LHCN-M2 (cell line): ENCODE measurements at regions not wholly inside any gene's neighbourhood (a gene's known extent, or its start where the extent isn't known, plus 50 kb on each side); places are given as distances from the start of the nearest gene placed in this dataset.

ENCODE experiments used
- DNase-seq: peaks from one replicate; pipeline ENCODE4 v3.0.0-alpha.2; 2012; ENCODE audit warnings: low read depth

GRCh38 chr3:118396491-118396890 is 638.2 kb downstream of the IGSF11 start:
- DNase-seq: no peak

- DNase-seq: no peak
Observed at GRCh38 chr3:118400086-118400485, 634.6 kb downstream of the IGSF11 start.

- no peak for DNase-seq
Observed at GRCh38 chr3:118400886-118401285, 633.8 kb downstream of the IGSF11 start.

- DNase-seq: no peak
Observed at GRCh38 chr3:118401887-118402286, 632.8 kb downstream of the IGSF11 start.

GRCh38 chr3:118402971-118403370 is 631.7 kb downstream of the IGSF11 start:
- no peak for DNase-seq

GRCh38 chr3:118406562-118406961 is 628.1 kb downstream of the IGSF11 start:
- no peak for DNase-seq

- no peak for DNase-seq
Observed at GRCh38 chr3:118408431-118408830, 626.2 kb downstream of the IGSF11 start.

- DNase-seq: no peak
Observed at GRCh38 chr3:118412503-118412902, 622.1 kb downstream of the IGSF11 start.

- DNase-seq: no peak
Observed at GRCh38 chr3:118425272-118425837, 609.3 kb downstream of the IGSF11 start.

- no peak for DNase-seq
Observed at GRCh38 chr3:118433825-118434224, 600.8 kb downstream of the IGSF11 start.

GRCh38 chr3:118435851-118436350 is 598.7 kb downstream of the IGSF11 start:
- DNase-seq: no peak

- DNase-seq: no peak
Observed at GRCh38 chr3:118436697-118437262, 597.9 kb downstream of the IGSF11 start.

- no peak for DNase-seq
Observed at GRCh38 chr3:118445036-118445435, 589.6 kb downstream of the IGSF11 start.

GRCh38 chr3:118447339-118447738 is 587.3 kb downstream of the IGSF11 start:
- no peak for DNase-seq

- DNase-seq: no peak
Observed at GRCh38 chr3:118466795-118467330, 567.8 kb downstream of the IGSF11 start.

- no peak for DNase-seq
Observed at GRCh38 chr3:118468801-118469200, 565.8 kb downstream of the IGSF11 start.

GRCh38 chr3:118472586-118472985 is 562.1 kb downstream of the IGSF11 start:
- no peak for DNase-seq

- DNase-seq: no peak
Observed at GRCh38 chr3:118473343-118473742, 561.3 kb downstream of the IGSF11 start.

- DNase-seq: no peak
Observed at GRCh38 chr3:118476885-118477618, 557.6 kb downstream of the IGSF11 start.

GRCh38 chr3:118477768-118478167 is 556.9 kb downstream of the IGSF11 start:
- no peak for DNase-seq

GRCh38 chr3:118478706-118479276 is 555.9 kb downstream of the IGSF11 start:
- no peak for DNase-seq

GRCh38 chr3:118479376-118479775 is 555.3 kb downstream of the IGSF11 start:
- DNase-seq: no peak
